ENCODE measurements at regions not wholly inside any gene's neighbourhood (a gene's known extent, or its start where the extent isn't known, plus 50 kb on each side); places are given as distances from the start of the nearest gene placed in this dataset.

DNA sequence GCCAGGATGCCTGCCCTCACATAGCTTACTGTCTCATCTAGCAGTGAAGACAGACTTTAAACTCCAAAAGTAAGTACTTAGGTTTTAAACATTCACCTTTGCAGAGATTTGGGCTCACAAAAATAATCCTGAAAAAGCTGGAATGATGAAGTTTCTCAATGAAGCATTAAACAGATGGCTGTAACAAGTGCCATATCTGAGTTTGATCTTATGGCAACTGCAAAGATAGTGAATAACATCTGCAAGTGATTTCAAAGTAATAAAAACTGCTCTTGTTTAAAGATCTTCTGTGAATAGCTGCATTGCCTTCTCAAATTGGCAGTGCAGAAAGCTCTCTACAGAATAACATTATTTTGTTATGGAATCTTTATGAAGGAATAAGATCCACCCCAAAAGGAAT lies 271.2 kb upstream of the SMIM31 start (continued):
- TF ChIP-seq, protein P1, sequence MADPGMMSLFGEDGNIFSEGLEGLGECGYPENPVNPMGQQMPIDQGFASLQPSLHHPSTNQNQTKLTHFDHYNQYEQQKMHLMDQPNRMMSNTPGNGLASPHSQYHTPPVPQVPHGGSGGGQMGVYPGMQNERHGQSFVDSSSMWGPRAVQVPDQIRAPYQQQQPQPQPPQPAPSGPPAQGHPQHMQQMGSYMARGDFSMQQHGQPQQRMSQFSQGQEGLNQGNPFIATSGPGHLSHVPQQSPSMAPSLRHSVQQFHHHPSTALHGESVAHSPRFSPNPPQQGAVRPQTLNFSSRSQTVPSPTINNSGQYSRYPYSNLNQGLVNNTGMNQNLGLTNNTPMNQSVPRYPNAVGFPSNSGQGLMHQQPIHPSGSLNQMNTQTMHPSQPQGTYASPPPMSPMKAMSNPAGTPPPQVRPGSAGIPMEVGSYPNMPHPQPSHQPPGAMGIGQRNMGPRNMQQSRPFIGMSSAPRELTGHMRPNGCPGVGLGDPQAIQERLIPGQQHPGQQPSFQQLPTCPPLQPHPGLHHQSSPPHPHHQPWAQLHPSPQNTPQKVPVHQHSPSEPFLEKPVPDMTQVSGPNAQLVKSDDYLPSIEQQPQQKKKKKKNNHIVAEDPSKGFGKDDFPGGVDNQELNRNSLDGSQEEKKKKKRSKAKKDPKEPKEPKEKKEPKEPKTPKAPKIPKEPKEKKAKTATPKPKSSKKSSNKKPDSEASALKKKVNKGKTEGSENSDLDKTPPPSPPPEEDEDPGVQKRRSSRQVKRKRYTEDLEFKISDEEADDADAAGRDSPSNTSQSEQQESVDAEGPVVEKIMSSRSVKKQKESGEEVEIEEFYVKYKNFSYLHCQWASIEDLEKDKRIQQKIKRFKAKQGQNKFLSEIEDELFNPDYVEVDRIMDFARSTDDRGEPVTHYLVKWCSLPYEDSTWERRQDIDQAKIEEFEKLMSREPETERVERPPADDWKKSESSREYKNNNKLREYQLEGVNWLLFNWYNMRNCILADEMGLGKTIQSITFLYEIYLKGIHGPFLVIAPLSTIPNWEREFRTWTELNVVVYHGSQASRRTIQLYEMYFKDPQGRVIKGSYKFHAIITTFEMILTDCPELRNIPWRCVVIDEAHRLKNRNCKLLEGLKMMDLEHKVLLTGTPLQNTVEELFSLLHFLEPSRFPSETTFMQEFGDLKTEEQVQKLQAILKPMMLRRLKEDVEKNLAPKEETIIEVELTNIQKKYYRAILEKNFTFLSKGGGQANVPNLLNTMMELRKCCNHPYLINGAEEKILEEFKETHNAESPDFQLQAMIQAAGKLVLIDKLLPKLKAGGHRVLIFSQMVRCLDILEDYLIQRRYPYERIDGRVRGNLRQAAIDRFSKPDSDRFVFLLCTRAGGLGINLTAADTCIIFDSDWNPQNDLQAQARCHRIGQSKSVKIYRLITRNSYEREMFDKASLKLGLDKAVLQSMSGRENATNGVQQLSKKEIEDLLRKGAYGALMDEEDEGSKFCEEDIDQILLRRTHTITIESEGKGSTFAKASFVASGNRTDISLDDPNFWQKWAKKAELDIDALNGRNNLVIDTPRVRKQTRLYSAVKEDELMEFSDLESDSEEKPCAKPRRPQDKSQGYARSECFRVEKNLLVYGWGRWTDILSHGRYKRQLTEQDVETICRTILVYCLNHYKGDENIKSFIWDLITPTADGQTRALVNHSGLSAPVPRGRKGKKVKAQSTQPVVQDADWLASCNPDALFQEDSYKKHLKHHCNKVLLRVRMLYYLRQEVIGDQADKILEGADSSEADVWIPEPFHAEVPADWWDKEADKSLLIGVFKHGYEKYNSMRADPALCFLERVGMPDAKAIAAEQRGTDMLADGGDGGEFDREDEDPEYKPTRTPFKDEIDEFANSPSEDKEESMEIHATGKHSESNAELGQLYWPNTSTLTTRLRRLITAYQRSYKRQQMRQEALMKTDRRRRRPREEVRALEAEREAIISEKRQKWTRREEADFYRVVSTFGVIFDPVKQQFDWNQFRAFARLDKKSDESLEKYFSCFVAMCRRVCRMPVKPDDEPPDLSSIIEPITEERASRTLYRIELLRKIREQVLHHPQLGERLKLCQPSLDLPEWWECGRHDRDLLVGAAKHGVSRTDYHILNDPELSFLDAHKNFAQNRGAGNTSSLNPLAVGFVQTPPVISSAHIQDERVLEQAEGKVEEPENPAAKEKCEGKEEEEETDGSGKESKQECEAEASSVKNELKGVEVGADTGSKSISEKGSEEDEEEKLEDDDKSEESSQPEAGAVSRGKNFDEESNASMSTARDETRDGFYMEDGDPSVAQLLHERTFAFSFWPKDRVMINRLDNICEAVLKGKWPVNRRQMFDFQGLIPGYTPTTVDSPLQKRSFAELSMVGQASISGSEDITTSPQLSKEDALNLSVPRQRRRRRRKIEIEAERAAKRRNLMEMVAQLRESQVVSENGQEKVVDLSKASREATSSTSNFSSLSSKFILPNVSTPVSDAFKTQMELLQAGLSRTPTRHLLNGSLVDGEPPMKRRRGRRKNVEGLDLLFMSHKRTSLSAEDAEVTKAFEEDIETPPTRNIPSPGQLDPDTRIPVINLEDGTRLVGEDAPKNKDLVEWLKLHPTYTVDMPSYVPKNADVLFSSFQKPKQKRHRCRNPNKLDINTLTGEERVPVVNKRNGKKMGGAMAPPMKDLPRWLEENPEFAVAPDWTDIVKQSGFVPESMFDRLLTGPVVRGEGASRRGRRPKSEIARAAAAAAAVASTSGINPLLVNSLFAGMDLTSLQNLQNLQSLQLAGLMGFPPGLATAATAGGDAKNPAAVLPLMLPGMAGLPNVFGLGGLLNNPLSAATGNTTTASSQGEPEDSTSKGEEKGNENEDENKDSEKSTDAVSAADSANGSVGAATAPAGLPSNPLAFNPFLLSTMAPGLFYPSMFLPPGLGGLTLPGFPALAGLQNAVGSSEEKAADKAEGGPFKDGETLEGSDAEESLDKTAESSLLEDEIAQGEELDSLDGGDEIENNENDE (IDR thresholded peaks at IDR 0.05; ENCODE audit: insufficient replicate concordance, low read length), result no peak
- no peak for TF ChIP-seq SIN3A (conservative IDR thresholded peaks at IDR 0.05 in 1 of 2, IDR thresholded peaks at IDR 0.05 in 1 of 2; ENCODE audit: low read depth in 1 of 2, low read length in 2 of 2)
- TF ChIP-seq, protein P2, sequence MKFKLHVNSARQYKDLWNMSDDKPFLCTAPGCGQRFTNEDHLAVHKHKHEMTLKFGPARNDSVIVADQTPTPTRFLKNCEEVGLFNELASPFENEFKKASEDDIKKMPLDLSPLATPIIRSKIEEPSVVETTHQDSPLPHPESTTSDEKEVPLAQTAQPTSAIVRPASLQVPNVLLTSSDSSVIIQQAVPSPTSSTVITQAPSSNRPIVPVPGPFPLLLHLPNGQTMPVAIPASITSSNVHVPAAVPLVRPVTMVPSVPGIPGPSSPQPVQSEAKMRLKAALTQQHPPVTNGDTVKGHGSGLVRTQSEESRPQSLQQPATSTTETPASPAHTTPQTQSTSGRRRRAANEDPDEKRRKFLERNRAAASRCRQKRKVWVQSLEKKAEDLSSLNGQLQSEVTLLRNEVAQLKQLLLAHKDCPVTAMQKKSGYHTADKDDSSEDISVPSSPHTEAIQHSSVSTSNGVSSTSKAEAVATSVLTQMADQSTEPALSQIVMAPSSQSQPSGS (IDR thresholded peaks at IDR 0.05; ENCODE audit: low read length), result no peak
- no peak for TF ChIP-seq BCL11A (IDR thresholded peaks at IDR 0.05; ENCODE audit: low read depth in 2 of 2, low read length in 2 of 2)
- TF ChIP-seq KDM1A (IDR thresholded peaks at IDR 0.05; ENCODE audit: borderline replicate concordance, low read length), result no peak
- TF ChIP-seq ZNF274 (IDR thresholded peaks at IDR 0.05; ENCODE audit: borderline replicate concordance, extremely low read depth, low read length), result no peak
- no peak for TF ChIP-seq SIX5 (IDR thresholded peaks at IDR 0.05; ENCODE audit: low read depth, low read length)
- TF ChIP-seq NRF1 (IDR thresholded peaks at IDR 0.05; ENCODE audit: low read depth, low read length), result no peak
- no peak for TF ChIP-seq BRCA1 (IDR thresholded peaks at IDR 0.05; ENCODE audit: low read depth, low read length)
- no peak for TF ChIP-seq RXRA (IDR thresholded peaks at IDR 0.05; ENCODE audit: insufficient read depth, low read depth, low read length)
- TF ChIP-seq SUZ12 (IDR thresholded peaks at IDR 0.05; ENCODE audit: low read length), result no peak

All from H1 (cell line).